CD14-positive monocyte (primary cell): ENCODE measurements at regions not wholly inside any gene's neighbourhood (a gene's known extent, or its start where the extent isn't known, plus 50 kb on each side); places are given as distances from the start of the nearest gene placed in this dataset.

ENCODE experiments used
- DNase-seq, 3 donors: peaks; one replicate each; pipeline ENCODE4 v3.0.0-alpha.2; 2011 to 2022
- H2AFZ ChIP-seq: 2 replicates; pipeline ENCODE4 v1.6.0; 2012; ENCODE audit warnings: mild to moderate bottlenecking, low read depth, low read length, inconsistent platforms; ENCODE audit not compliant: insufficient read depth, poor library complexity, severe bottlenecking
- H3K27ac ChIP-seq, 2 donors: 1 replicate in 1 of 2; 2 replicates in 1 of 2; pipeline ENCODE4 v1.5.1; 2012 to 2013; ENCODE audit warnings: low read length in 2 of 2, control low read depth in 1 of 2, inconsistent platforms in 1 of 2, low read depth in 1 of 2, mild to moderate bottlenecking in 1 of 2
- H3K27me3 ChIP-seq, 2 donors: one replicate each; pipeline versions ENCODE4 v1.6.0 to v1.6.1; 2011 to 2013; ENCODE audit warnings: low read length in 2 of 2; ENCODE audit not compliant: control insufficient read depth in 2 of 2, insufficient read depth in 2 of 2
- H3K36me3 ChIP-seq, 2 donors: replicated peaks in 1 of 2; 1 replicate in 1 of 2; 2 replicates in 1 of 2; pipeline versions ENCODE4 v1.5.1 to v1.6.1; 2012 to 2013; ENCODE audit warnings: low read length in 2 of 2, control low read depth in 1 of 2, inconsistent platforms in 1 of 2, mild to moderate bottlenecking in 1 of 2; ENCODE audit not compliant: insufficient read depth in 2 of 2, control insufficient read depth in 1 of 2
- H3K4me1 ChIP-seq, 2 donors: 1 replicate in 1 of 2; 2 replicates in 1 of 2; pipeline versions ENCODE4 v1.5.1 to v1.6.1; 2012 to 2013; ENCODE audit warnings: low read length in 2 of 2, control low read depth in 1 of 2, inconsistent platforms in 1 of 2, mild to moderate bottlenecking in 1 of 2, moderate library complexity in 1 of 2; ENCODE audit not compliant: insufficient read depth in 2 of 2, control insufficient read depth in 1 of 2
- H3K4me2 ChIP-seq: replicated peaks from 2 replicates; pipeline ENCODE3; 2012; ENCODE audit warnings: low read length, moderate library complexity, mild to moderate bottlenecking; ENCODE audit not compliant: poor library complexity, severe bottlenecking; ENCODE audit errors: extremely low read depth
- H3K4me3 ChIP-seq, 3 experiments: fragments of 200-600 bp in 1 of 3; sonication (generic) in 1 of 3; replicated peaks in 1 of 3; 1 replicate in 2 of 3; 2 replicates in 1 of 3; pipeline ENCODE4 v1.5.1; 2011 to 2013; ENCODE audit warnings: low read length in 3 of 3, mild to moderate bottlenecking in 3 of 3, control low read depth in 2 of 3, low read depth in 2 of 3, inconsistent platforms in 1 of 3, moderate library complexity in 1 of 3
- H3K79me2 ChIP-seq: 2 replicates; pipeline ENCODE4 v1.6.0; 2012; ENCODE audit warnings: mild to moderate bottlenecking, control low read depth, inconsistent platforms, low read length, moderate library complexity; ENCODE audit not compliant: insufficient read depth
- H3K9ac ChIP-seq: 2 replicates; pipeline ENCODE4 v1.6.0; 2017; ENCODE audit warnings: low read length, mild to moderate bottlenecking; ENCODE audit not compliant: insufficient read depth, poor library complexity, severe bottlenecking
- H3K9me3 ChIP-seq, 2 donors: replicated peaks in 1 of 2; 1 replicate in 1 of 2; 2 replicates in 1 of 2; pipeline versions ENCODE4 v1.5.1 to v1.6.1; 2012 to 2013; ENCODE audit warnings: low read length in 2 of 2, control low read depth in 1 of 2; ENCODE audit not compliant: control insufficient read depth in 1 of 2, insufficient read depth in 1 of 2
- H4K20me1 ChIP-seq: 2 replicates; pipeline ENCODE4 v1.6.0; 2012; ENCODE audit warnings: mild to moderate bottlenecking, low read length, control low read depth, moderate library complexity; ENCODE audit not compliant: insufficient read depth
- H3K27ac Mint-ChIP-seq, 7 donors: one replicate each; pipeline ENCODE4 v1.8.0; 2020; ENCODE audit warnings: mild to moderate bottlenecking in 7 of 7, mixed read lengths in 7 of 7, moderate library complexity in 6 of 7, inconsistent platforms in 2 of 7
- H3K27me3 Mint-ChIP-seq, 3 donors: one replicate each; pipeline ENCODE4 v1.8.0; 2021 to 2022; ENCODE audit warnings: low read depth in 3 of 3, mild to moderate bottlenecking in 3 of 3, mixed read lengths in 3 of 3, moderate library complexity in 3 of 3, inconsistent platforms in 1 of 3
- H3K36me3 Mint-ChIP-seq, 2 donors: one replicate each; pipeline ENCODE4 v1.8.0; 2020; ENCODE audit warnings: mixed read lengths in 2 of 2, inconsistent platforms in 1 of 2, mild to moderate bottlenecking in 1 of 2
- H3K4me1 Mint-ChIP-seq: one replicate; pipeline ENCODE4 v1.8.0; 2020; ENCODE audit warnings: mild to moderate bottlenecking, mixed read lengths
- H3K4me3 Mint-ChIP-seq, 2 donors: one replicate each; pipeline ENCODE4 v1.8.0; 2020; ENCODE audit warnings: mild to moderate bottlenecking in 2 of 2, mixed read lengths in 2 of 2, moderate library complexity in 1 of 2
- H3K9me3 Mint-ChIP-seq, 7 donors: one replicate each; pipeline ENCODE4 v1.8.0; 2020 to 2022; ENCODE audit warnings: mixed read lengths in 7 of 7, mild to moderate bottlenecking in 6 of 7, moderate library complexity in 6 of 7, inconsistent platforms in 2 of 7
- CTCF ChIP-seq: fragments of 200-600 bp; IDR thresholded peaks from one replicate; pipeline ENCODE4 v1.8.0; 2022; ENCODE audit warnings: antibody characterized with exemption, mild to moderate bottlenecking
- WGBS: methylation state at CpG from one replicate; pipeline ENCODE4 v1.1.5; 2013; ENCODE audit warnings: missing lambda C conversion rate; ENCODE audit not compliant: insufficient coverage; 5-methylcytosine and 5-hydroxymethylcytosine counted together
- intact Hi-C, 2 donors: fragments of 100-400 bp; cut with micrococcal nuclease; formaldehyde crosslinking; loops; one replicate each; pipeline versions ENCODE4 v1.15.0 to v1.15.1; 2023

- Histone ChIP-seq H3K27me3 (no peaks in the 10 kb centered on the region), H3K4me1 (no peaks in the 10 kb centered on the region), H3K4me3 (no peak overlapping the region), H3K4me2 (no peak overlapping the region), H3K79me2 (no peaks in the 10 kb centered on the region), H3K27ac (no peak overlapping the region), H2AFZ (no peak overlapping the region), H4K20me1 (no peaks in the 10 kb centered on the region), H3K9me3 (no peaks in the 10 kb centered on the region), H3K9ac (no peak overlapping the region), H3K36me3 (no peaks in the 10 kb centered on the region)
- no peaks in the 10 kb centered on the region for H3K36me3 Mint-ChIP-seq
- DNase-seq: no peak
- peaks cover 0 to 3% (median 2%) of the 10 kb centered on the region in 3 donors for H3K27me3 Mint-ChIP-seq
- no CpG with 5 or more reads among the region's 5 CpGs for WGBS
- no peak for TF ChIP-seq CTCF
- no peaks in the 10 kb centered on the region for H3K4me1 Mint-ChIP-seq
- peak overlapping the region in 1 of 7 donors; percentile 57 for H3K27ac Mint-ChIP-seq
- intact Hi-C loops: no loop called here
- H3K9me3 Mint-ChIP-seq: peaks cover 0 to 8% (median 3%) of the 10 kb centered on the region in 7 donors
- no peak overlapping the region for H3K4me3 Mint-ChIP-seq
These were observed 389.8 kb upstream of the SEMA6A start for GRCh38 chr5:116964438-116964837.

GRCh38 chr5:116961021-116961420, 386.4 kb upstream of the SEMA6A start:
- H3K4me3 Mint-ChIP-seq: no peak overlapping the region
- Histone ChIP-seq H3K9me3 (no peaks in the 10 kb centered on the region), H3K4me2 (no peak overlapping the region), H4K20me1 (no peaks in the 10 kb centered on the region), H3K4me3 (no peak overlapping the region), H3K27me3 (no peaks in the 10 kb centered on the region), H3K36me3 (no peaks in the 10 kb centered on the region), H3K79me2 (no peaks in the 10 kb centered on the region), H3K9ac (no peak overlapping the region), H2AFZ (no peak overlapping the region), H3K27ac (no peak overlapping the region), H3K4me1 (no peaks in the 10 kb centered on the region)
- H3K9me3 Mint-ChIP-seq: peaks cover 0 to 4% (median 0%) of the 10 kb centered on the region in 7 donors
- WGBS: no CpG with 5 or more reads among the region's 4 CpGs
- H3K27me3 Mint-ChIP-seq: peaks cover 0 to 1% (median 0%) of the 10 kb centered on the region in 3 donors
- no peaks in the 10 kb centered on the region for H3K4me1 Mint-ChIP-seq
- TF ChIP-seq CTCF: no peak
- intact Hi-C loops: no loop called here
- no peak overlapping the region for H3K27ac Mint-ChIP-seq
- no peaks in the 10 kb centered on the region for H3K36me3 Mint-ChIP-seq
- no peak for DNase-seq
